Right atrium auricular region (tissue), 2 donors: ENCODE measurements at regions not wholly inside any gene's neighbourhood (a gene's known extent, or its start where the extent isn't known, plus 50 kb on each side); places are given as distances from the start of the nearest gene placed in this dataset.

ENCODE experiments used
- DNase-seq: peaks from one replicate; pipeline ENCODE4 v3.0.0-alpha.2; 2019; ENCODE audit warnings: low spot score
- H3K27ac ChIP-seq, 2 donors: fragments of 200-600 bp; sonication (generic); 1 replicate in 1 of 2; 2 replicates in 1 of 2; pipeline ENCODE4 v1.5.1; 2016 to 2019
- H3K27me3 ChIP-seq, 2 donors: fragments of 200-600 bp; sonication (generic); one replicate each; pipeline versions ENCODE4 v1.5.1 to v1.6.0; 2017 to 2019
- H3K36me3 ChIP-seq: fragments of 200-600 bp; sonication (generic); one replicate; pipeline ENCODE4 v1.5.1; 2016
- H3K4me1 ChIP-seq, 2 donors: fragments of 200-600 bp; sonication (generic); one replicate each; pipeline versions ENCODE4 v1.5.1 to v1.6.0; 2017 to 2019
- H3K4me3 ChIP-seq, 2 donors: fragments of 200-600 bp; sonication (generic); 1 replicate in 1 of 2; 2 replicates in 1 of 2; pipeline ENCODE4 v1.5.1; 2017 to 2019; ENCODE audit warnings: mild to moderate bottlenecking in 1 of 2, moderate library complexity in 1 of 2
- H3K9me3 ChIP-seq, 2 donors: fragments of 200-600 bp; sonication (generic); one replicate each; pipeline ENCODE4 v1.5.1; 2019
- TF ChIP-seq, protein P1 (sequence below), 2 donors: fragments of 200-600 bp; sonication (generic); IDR thresholded peaks; one replicate each; pipeline ENCODE4 v1.5.1; 2019; ENCODE audit warnings: antibody characterized with exemption in 2 of 2

DNA sequence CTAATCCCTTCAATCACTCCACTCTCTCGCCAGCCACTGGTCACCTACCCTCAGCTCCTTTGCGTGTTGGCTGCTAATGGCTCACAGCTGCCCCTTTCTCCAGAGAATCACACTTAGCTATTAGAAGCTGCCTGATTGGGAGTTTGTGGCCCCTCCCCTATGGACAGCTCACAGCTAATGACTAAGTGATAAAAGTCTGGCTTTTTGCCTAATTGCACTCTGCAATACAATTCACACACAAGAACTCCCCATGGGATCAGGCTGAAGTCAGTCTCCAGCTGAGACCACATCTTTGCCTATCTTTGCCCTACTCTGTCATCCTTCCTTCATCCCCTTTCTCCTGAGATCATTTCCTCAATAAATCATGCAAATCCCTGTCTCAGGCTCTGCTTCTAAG, 701.9 kb upstream of the RAB6C start:
- Histone ChIP-seq H3K36me3 (no peaks in the 10 kb centered on the region), H3K4me1 (no peaks in the 10 kb centered on the region), H3K9me3 (peaks cover 0 to under 1% of the 10 kb centered on the region in 2 donors), H3K27ac (no peak overlapping the region), H3K27me3 (no peaks in the 10 kb centered on the region), H3K4me3 (no peak overlapping the region)
- DNase-seq, result no peak
- TF ChIP-seq, protein P1, sequence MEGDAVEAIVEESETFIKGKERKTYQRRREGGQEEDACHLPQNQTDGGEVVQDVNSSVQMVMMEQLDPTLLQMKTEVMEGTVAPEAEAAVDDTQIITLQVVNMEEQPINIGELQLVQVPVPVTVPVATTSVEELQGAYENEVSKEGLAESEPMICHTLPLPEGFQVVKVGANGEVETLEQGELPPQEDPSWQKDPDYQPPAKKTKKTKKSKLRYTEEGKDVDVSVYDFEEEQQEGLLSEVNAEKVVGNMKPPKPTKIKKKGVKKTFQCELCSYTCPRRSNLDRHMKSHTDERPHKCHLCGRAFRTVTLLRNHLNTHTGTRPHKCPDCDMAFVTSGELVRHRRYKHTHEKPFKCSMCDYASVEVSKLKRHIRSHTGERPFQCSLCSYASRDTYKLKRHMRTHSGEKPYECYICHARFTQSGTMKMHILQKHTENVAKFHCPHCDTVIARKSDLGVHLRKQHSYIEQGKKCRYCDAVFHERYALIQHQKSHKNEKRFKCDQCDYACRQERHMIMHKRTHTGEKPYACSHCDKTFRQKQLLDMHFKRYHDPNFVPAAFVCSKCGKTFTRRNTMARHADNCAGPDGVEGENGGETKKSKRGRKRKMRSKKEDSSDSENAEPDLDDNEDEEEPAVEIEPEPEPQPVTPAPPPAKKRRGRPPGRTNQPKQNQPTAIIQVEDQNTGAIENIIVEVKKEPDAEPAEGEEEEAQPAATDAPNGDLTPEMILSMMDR (IDR thresholded peaks at IDR 0.05), result no peak

DNA sequence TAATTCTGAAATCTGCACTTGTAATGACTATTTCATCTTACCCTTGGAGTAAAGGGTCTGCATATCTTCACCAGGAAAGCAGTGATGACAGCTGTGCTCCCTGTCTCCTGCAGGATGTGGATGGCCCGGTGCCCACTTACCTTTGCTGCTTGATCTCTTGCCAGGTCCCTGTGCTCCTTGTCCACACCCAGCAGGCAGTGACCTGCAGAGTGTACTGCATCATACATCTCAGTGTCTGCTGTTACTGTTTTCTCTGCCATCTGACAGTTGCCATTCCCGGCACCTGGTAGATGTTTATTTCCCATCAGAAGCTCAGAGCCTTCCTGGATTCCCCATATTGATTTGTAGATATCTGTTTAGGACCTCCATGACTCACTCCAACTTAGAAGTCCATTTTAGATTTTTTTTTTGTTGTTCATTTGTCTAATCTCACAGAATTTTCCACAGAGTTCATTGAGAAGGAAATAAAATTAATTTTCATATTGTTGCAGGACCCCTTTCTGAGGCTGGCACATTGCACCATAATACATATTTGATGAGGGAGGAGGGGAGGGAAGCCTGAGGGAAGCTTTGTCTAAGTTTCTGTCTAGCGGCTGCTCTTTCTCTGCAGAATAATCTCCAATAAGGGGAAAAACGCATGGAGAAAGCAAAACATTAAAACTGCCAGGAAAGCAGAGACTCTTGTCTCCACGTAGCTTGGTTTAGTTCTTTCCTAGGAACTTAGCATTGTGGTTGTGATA, 697.5 kb upstream of the RAB6C start:
- H3K36me3 ChIP-seq, result no peaks in the 10 kb centered on the region
- no peaks in the 10 kb centered on the region for H3K27me3 ChIP-seq
- H3K4me1 ChIP-seq, result no peaks in the 10 kb centered on the region
- H3K4me3 ChIP-seq, result no peak overlapping the region
- no peak for DNase-seq
- H3K27ac ChIP-seq, result no peak overlapping the region
- peaks cover 0 to 5% of the 10 kb centered on the region in 2 donors for H3K9me3 ChIP-seq
- TF ChIP-seq, protein P1 (IDR thresholded peaks at IDR 0.05), result no peak

DNA sequence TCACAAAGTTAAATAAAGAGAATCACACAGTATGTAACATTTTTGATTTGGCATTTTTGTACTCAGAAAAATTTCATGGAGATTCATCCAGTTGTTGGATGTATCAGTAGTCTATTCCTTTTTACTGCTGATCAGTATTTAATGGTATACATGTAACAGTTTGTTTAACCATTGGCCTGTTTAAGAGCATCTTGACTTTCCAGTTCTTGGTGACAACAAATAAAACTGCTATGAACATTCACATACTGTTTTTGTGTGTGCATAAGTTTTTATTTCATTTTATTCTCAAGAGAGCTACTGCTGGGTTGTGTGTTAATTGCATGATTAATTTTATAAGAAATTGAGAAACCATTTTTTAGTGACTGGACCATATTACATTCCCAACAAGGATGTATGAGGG, 694.5 kb upstream of the RAB6C start:
- Histone ChIP-seq H3K4me3 (no peak overlapping the region), H3K27me3 (no peaks in the 10 kb centered on the region), H3K9me3 (peaks cover 0 to 5% of the 10 kb centered on the region in 2 donors), H3K27ac (no peak overlapping the region), H3K36me3 (no peaks in the 10 kb centered on the region), H3K4me1 (no peaks in the 10 kb centered on the region)
- DNase-seq, result no peak
- TF ChIP-seq, protein P1 (IDR thresholded peaks at IDR 0.05), result no peak

DNA sequence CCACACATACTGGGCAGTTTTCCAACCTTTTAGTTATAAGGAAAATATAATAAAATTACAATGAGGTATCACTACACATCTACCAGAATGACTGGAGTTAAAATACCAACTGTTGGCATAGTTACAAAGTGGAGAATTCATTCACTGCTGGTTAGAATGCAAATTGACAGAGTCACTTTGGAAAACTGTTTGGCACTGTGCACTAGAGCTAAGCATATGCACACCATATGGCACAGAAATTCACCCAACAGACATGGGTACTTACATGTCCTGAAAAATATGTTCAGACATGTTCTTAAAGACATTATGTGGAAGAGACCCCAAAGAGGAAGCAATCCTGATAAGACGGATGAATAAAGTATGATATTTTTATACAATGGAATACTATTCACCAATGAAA, 686.1 kb upstream of the RAB6C start:
- Histone ChIP-seq H3K4me3 (no peak overlapping the region), H3K9me3 (no peaks in the 10 kb centered on the region), H3K36me3 (no peaks in the 10 kb centered on the region), H3K4me1 (no peaks in the 10 kb centered on the region), H3K27ac (no peak overlapping the region), H3K27me3 (no peaks in the 10 kb centered on the region)
- DNase-seq, result no peak
- TF ChIP-seq, protein P1 (IDR thresholded peaks at IDR 0.05), result no peak

DNA sequence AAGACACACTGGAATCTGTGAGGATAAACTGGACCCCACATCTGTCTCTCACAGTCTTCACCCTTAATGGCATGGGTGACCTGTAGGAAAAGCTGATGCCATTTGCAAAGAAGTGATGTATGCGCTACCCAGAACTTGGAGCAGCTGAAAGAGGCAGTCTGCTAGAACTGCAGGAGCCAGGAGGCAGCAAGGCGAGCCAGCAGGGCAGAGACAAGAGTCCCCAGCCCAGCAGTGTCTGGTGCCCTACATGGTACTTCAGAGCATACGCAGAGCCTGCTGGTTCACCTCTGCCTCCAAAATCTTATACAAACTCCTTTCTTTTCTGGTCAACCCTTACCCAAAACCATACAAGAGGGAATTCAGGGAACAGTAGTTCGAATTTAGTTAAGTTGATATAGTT, 683.1 kb upstream of the RAB6C start:
- Histone ChIP-seq H3K9me3 (no peaks in the 10 kb centered on the region), H3K4me3 (no peak overlapping the region), H3K4me1 (peaks cover 0 to 7% of the 10 kb centered on the region in 2 donors), H3K36me3 (no peaks in the 10 kb centered on the region), H3K27me3 (no peaks in the 10 kb centered on the region), H3K27ac (no peak overlapping the region)
- TF ChIP-seq, protein P1 (IDR thresholded peaks at IDR 0.05), result no peak
- no peak for DNase-seq

DNA sequence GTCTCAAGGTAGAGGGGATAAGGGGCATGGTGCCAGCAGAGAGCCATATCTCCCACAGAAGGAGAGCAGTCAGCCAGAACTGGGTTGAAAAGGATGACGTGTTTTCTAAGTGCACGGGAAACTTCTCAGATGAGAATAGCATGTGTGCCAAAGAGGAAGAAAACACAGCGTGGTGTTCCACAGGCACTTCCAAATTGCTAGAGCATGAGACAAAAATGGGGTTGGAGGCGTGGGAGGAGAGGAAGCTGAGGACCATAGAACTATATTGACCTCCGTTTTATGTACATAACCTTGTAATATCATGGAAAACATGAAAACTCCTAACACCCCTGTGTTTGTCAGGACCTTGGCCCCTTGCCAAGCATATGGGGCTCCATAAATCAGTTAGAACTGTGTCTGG, 682.7 kb upstream of the RAB6C start:
- Histone ChIP-seq H3K9me3 (no peaks in the 10 kb centered on the region), H3K36me3 (no peaks in the 10 kb centered on the region), H3K27ac (no peak overlapping the region), H3K4me3 (no peak overlapping the region), H3K27me3 (no peaks in the 10 kb centered on the region), H3K4me1 (peaks cover 0 to 11% of the 10 kb centered on the region in 2 donors)
- TF ChIP-seq, protein P1 (IDR thresholded peaks at IDR 0.05), result no peak
- no peak for DNase-seq
